Hepatocyte (in vitro differentiated cells): ENCODE measurements at regions not wholly inside any gene's neighbourhood (a gene's known extent, or its start where the extent isn't known, plus 50 kb on each side); places are given as distances from the start of the nearest gene placed in this dataset.

ENCODE experiments used
- DNase-seq: peaks from one replicate; pipeline ENCODE4 v3.0.0-alpha.2; 2016; ENCODE audit warnings: low spot score
- H2AFZ ChIP-seq: fragments of 200-600 bp; sonication (generic); 2 replicates; pipeline ENCODE4 v1.6.0; 2016; ENCODE audit warnings: antibody characterized with exemption, mild to moderate bottlenecking
- H3K27ac ChIP-seq: fragments of 200-600 bp; sonication (generic); 2 replicates; pipeline ENCODE4 v1.5.1; 2016; ENCODE audit warnings: mild to moderate bottlenecking
- H3K27me3 ChIP-seq: fragments of 200-600 bp; sonication (generic); 2 replicates; pipeline ENCODE4 v1.6.1; 2016
- H3K36me3 ChIP-seq: fragments of 200-600 bp; sonication (generic); replicated peaks from 2 replicates; pipeline ENCODE4 v1.5.1; 2016; ENCODE audit warnings: low read depth; ENCODE audit not compliant: insufficient read depth
- H3K4me1 ChIP-seq: fragments of 200-600 bp; sonication (generic); 2 replicates; pipeline ENCODE4 v1.5.1; 2016; ENCODE audit warnings: mild to moderate bottlenecking, moderate library complexity; ENCODE audit not compliant: insufficient read depth
- H3K4me2 ChIP-seq: fragments of 200-600 bp; sonication (generic); 2 replicates; pipeline ENCODE4 v1.6.0; 2016
- H3K4me3 ChIP-seq: fragments of 200-600 bp; sonication (generic); 2 replicates; pipeline ENCODE4 v1.5.1; 2016; ENCODE audit warnings: mild to moderate bottlenecking
- H3K79me2 ChIP-seq: fragments of 200-600 bp; sonication (generic); 2 replicates; pipeline ENCODE4 v1.6.0; 2017; ENCODE audit warnings: mild to moderate bottlenecking
- H3K9me2 ChIP-seq: fragments of 200-600 bp; sonication (generic); replicated peaks from 2 replicates; pipeline ENCODE4 v1.6.0; 2017; ENCODE audit warnings: mild to moderate bottlenecking; ENCODE audit not compliant: insufficient read depth
- H3K9me3 ChIP-seq: fragments of 200-600 bp; sonication (generic); 2 replicates; pipeline ENCODE4 v1.5.1; 2016; ENCODE audit warnings: low read depth, mild to moderate bottlenecking
- H4K20me1 ChIP-seq: fragments of 200-600 bp; sonication (generic); 2 replicates; pipeline ENCODE4 v1.6.0; 2016; ENCODE audit warnings: mild to moderate bottlenecking; ENCODE audit not compliant: insufficient read depth, poor library complexity, severe bottlenecking
- CTCF ChIP-seq: fragments of 200-600 bp; sonication (generic); IDR thresholded peaks from 2 replicates; pipeline ENCODE4 v1.5.1; 2016; ENCODE audit warnings: antibody characterized with exemption, mild to moderate bottlenecking; ENCODE audit not compliant: poor library complexity
- EZH2 ChIP-seq: fragments of 200-600 bp; sonication (generic); IDR thresholded peaks from 2 replicates; pipeline ENCODE4 v1.6.1; 2016; ENCODE audit warnings: antibody characterized with exemption, mild to moderate bottlenecking, borderline replicate concordance
- EZH2phosphoT487 ChIP-seq: fragments of 200-600 bp; sonication (generic); IDR thresholded peaks from one replicate; pipeline ENCODE4 v1.6.1; 2018; ENCODE audit warnings: antibody characterized with exemption, mild to moderate bottlenecking, low read depth, moderate library complexity; ENCODE audit not compliant: unreplicated experiment, severe bottlenecking
- WGBS: methylation state at CpG from one replicate; pipeline ENCODE4 v1.1.6; 2016; ENCODE audit warnings: low lambda C conversion rate; ENCODE audit errors: missing lambda C conversion rate; 5-methylcytosine and 5-hydroxymethylcytosine counted together

GRCh38 chr2:7403092-7403775 lies 486.0 kb downstream of the RNF144A start:
- WGBS = 96% methylated on average over 6 of the region's 6 CpGs
- H4K20me1 ChIP-seq = no peaks in the 10 kb centered on the region
- no peak overlapping the region for H2AFZ ChIP-seq
- no peaks in the 10 kb centered on the region for H3K4me1 ChIP-seq
- no peak overlapping the region for H3K4me3 ChIP-seq
- H3K27ac ChIP-seq = no peak overlapping the region
- no peak for DNase-seq
- no peaks in the 10 kb centered on the region for H3K27me3 ChIP-seq
- no peaks in the 10 kb centered on the region for H3K36me3 ChIP-seq
- no peaks in the 10 kb centered on the region for H3K9me2 ChIP-seq
- H3K9me3 ChIP-seq = no peaks in the 10 kb centered on the region
- no peaks in the 10 kb centered on the region for H3K79me2 ChIP-seq
- TF ChIP-seq EZH2phosphoT487 = no peak
- TF ChIP-seq EZH2 = no peak
- no peak for TF ChIP-seq CTCF
- no peak overlapping the region for H3K4me2 ChIP-seq

- H4K20me1 ChIP-seq = no peaks in the 10 kb centered on the region
- H3K36me3 ChIP-seq = no peaks in the 10 kb centered on the region
- TF ChIP-seq EZH2phosphoT487 (no peak), EZH2 (no peak), CTCF (no peak)
- H3K4me2 ChIP-seq = no peak overlapping the region
- H3K9me2 ChIP-seq = no peaks in the 10 kb centered on the region
- no peak overlapping the region for H2AFZ ChIP-seq
- no peak for DNase-seq
- no peak overlapping the region for H3K4me3 ChIP-seq
- H3K9me3 ChIP-seq = no peaks in the 10 kb centered on the region
- no peaks in the 10 kb centered on the region for H3K27me3 ChIP-seq
- WGBS = 91% methylated on average over 9 of the region's 9 CpGs
- H3K4me1 ChIP-seq = no peaks in the 10 kb centered on the region
- H3K79me2 ChIP-seq = no peaks in the 10 kb centered on the region
- H3K27ac ChIP-seq = no peak overlapping the region
Measured at GRCh38 chr2:7405861-7406715, 488.9 kb downstream of the RNF144A start.

GRCh38 chr2:7407001-7407400 lies 489.8 kb downstream of the RNF144A start:
- no peaks in the 10 kb centered on the region for H3K9me2 ChIP-seq
- H3K27me3 ChIP-seq = no peaks in the 10 kb centered on the region
- whole genome bisulfite sequencing = 87% methylated on average over 7 of the region's 7 CpGs
- DNase-seq = no peak
- H3K4me3 ChIP-seq = no peak overlapping the region
- no peaks in the 10 kb centered on the region for H3K4me1 ChIP-seq
- no peak overlapping the region for H2AFZ ChIP-seq
- no peak overlapping the region for H3K27ac ChIP-seq
- H3K36me3 ChIP-seq = no peaks in the 10 kb centered on the region
- H3K4me2 ChIP-seq = no peak overlapping the region
- no peaks in the 10 kb centered on the region for H3K9me3 ChIP-seq
- H4K20me1 ChIP-seq = no peaks in the 10 kb centered on the region
- TF ChIP-seq CTCF (no peak), EZH2phosphoT487 (no peak), EZH2 (no peak)
- H3K79me2 ChIP-seq = no peaks in the 10 kb centered on the region
